ENCODE measurements at regions not wholly inside any gene's neighbourhood (a gene's known extent, or its start where the extent isn't known, plus 50 kb on each side); places are given as distances from the start of the nearest gene placed in this dataset.

GRCh38 chr2:198312596-198313483 is 508.4 kb downstream of the PLCL1 start:
- Mint-ChIP-seq H3K27me3 (ENCODE audit: low read depth) (peaks cover 53% of the 10 kb centered on the region), H3K36me3 (ENCODE audit: low read depth) (no peaks in the 10 kb centered on the region), H3K9me3 (ENCODE audit: low read depth) (no peaks in the 10 kb centered on the region), H3K27ac (ENCODE audit: unreplicated experiment) (no peak overlapping the region), H3K4me3 (ENCODE audit: unreplicated experiment) (no peak overlapping the region), H3K4me1 (ENCODE audit: low read depth) (no peaks in the 10 kb centered on the region)
- TF ChIP-seq, protein P1, sequence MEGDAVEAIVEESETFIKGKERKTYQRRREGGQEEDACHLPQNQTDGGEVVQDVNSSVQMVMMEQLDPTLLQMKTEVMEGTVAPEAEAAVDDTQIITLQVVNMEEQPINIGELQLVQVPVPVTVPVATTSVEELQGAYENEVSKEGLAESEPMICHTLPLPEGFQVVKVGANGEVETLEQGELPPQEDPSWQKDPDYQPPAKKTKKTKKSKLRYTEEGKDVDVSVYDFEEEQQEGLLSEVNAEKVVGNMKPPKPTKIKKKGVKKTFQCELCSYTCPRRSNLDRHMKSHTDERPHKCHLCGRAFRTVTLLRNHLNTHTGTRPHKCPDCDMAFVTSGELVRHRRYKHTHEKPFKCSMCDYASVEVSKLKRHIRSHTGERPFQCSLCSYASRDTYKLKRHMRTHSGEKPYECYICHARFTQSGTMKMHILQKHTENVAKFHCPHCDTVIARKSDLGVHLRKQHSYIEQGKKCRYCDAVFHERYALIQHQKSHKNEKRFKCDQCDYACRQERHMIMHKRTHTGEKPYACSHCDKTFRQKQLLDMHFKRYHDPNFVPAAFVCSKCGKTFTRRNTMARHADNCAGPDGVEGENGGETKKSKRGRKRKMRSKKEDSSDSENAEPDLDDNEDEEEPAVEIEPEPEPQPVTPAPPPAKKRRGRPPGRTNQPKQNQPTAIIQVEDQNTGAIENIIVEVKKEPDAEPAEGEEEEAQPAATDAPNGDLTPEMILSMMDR (IDR thresholded peaks at IDR 0.05), result no peak
- no peak for DNase-seq (ENCODE audit: low spot score)

- TF ChIP-seq, protein P1 (IDR thresholded peaks at IDR 0.05), result no peak
- peaks cover 53% of the 10 kb centered on the region for H3K27me3 Mint-ChIP-seq (ENCODE audit: low read depth)
- no peaks in the 10 kb centered on the region for H3K9me3 Mint-ChIP-seq (ENCODE audit: low read depth)
- DNase-seq (ENCODE audit: low spot score), result no peak
- no peak overlapping the region for H3K27ac Mint-ChIP-seq (ENCODE audit: unreplicated experiment)
- H3K4me3 Mint-ChIP-seq (ENCODE audit: unreplicated experiment), result no peak overlapping the region
- no peaks in the 10 kb centered on the region for H3K36me3 Mint-ChIP-seq (ENCODE audit: low read depth)
- H3K4me1 Mint-ChIP-seq (ENCODE audit: low read depth), result no peaks in the 10 kb centered on the region
Observed at GRCh38 chr2:198311020-198311419, 506.6 kb downstream of the PLCL1 start.

- no peak overlapping the region for H3K4me3 Mint-ChIP-seq (ENCODE audit: unreplicated experiment)
- no peak overlapping the region for H3K27ac Mint-ChIP-seq (ENCODE audit: unreplicated experiment)
- TF ChIP-seq, protein P1 (IDR thresholded peaks at IDR 0.05), result peak; percentile 95
- no peak for DNase-seq (ENCODE audit: low spot score)
- no peaks in the 10 kb centered on the region for H3K4me1 Mint-ChIP-seq (ENCODE audit: low read depth)
- peaks cover 49% of the 10 kb centered on the region for H3K27me3 Mint-ChIP-seq (ENCODE audit: low read depth)
- H3K36me3 Mint-ChIP-seq (ENCODE audit: low read depth), result no peaks in the 10 kb centered on the region
- no peaks in the 10 kb centered on the region for H3K9me3 Mint-ChIP-seq (ENCODE audit: low read depth)
Observed at GRCh38 chr2:198309673-198310280, 505.4 kb downstream of the PLCL1 start.

DNA sequence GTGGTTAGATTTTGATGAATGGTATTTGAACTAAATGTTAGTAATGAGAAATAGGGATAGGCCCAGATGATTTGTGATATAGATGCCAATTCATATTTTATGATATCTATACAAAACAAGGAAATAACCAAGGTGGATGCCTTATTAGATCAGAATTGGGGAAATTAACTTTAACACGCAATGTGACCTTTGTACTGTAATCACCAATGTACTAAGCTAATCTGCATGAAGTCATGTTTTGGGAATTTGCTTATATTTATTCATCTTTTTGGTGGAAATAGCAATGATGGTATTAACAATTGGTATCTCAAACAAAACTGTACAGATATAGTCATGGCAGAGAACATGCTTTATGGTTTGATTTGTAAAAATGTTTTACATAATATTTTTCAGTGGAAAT is 504.7 kb downstream of the PLCL1 start:
- H3K9me3 Mint-ChIP-seq (ENCODE audit: low read depth), result no peaks in the 10 kb centered on the region
- H3K27me3 Mint-ChIP-seq (ENCODE audit: low read depth), result peaks cover 49% of the 10 kb centered on the region
- DNase-seq (ENCODE audit: low spot score), result no peak
- TF ChIP-seq, protein P1 (IDR thresholded peaks at IDR 0.05), result no peak
- H3K36me3 Mint-ChIP-seq (ENCODE audit: low read depth), result no peaks in the 10 kb centered on the region
- H3K27ac Mint-ChIP-seq (ENCODE audit: unreplicated experiment), result no peak overlapping the region
- no peaks in the 10 kb centered on the region for H3K4me1 Mint-ChIP-seq (ENCODE audit: low read depth)
- H3K4me3 Mint-ChIP-seq (ENCODE audit: unreplicated experiment), result no peak overlapping the region

DNA sequence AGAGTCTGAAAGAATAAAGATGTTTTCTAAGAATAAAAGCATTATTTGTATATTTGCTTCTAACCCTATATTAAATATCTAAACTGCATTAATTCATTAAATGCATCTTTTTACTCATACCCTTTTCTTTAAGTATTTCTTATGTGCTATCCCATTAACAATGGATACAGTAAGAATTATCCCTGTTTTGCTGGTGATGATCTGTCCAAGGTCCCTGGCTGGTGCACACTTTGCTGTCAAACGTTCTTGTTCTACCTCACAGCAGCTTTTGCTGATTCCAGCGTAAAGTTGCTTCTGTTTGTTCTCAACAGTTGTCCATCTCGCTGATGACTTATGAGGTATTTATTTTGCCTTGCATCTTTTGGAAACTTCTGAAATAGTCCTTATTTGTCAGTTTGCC is 504.0 kb downstream of the PLCL1 start:
- H3K36me3 Mint-ChIP-seq (ENCODE audit: low read depth), result no peaks in the 10 kb centered on the region
- H3K27me3 Mint-ChIP-seq (ENCODE audit: low read depth), result peaks cover 42% of the 10 kb centered on the region
- no peak for DNase-seq (ENCODE audit: low spot score)
- H3K27ac Mint-ChIP-seq (ENCODE audit: unreplicated experiment), result no peak overlapping the region
- H3K4me3 Mint-ChIP-seq (ENCODE audit: unreplicated experiment), result no peak overlapping the region
- H3K9me3 Mint-ChIP-seq (ENCODE audit: low read depth), result no peaks in the 10 kb centered on the region
- TF ChIP-seq, protein P1 (IDR thresholded peaks at IDR 0.05), result no peak
- no peaks in the 10 kb centered on the region for H3K4me1 Mint-ChIP-seq (ENCODE audit: low read depth)

All from chondrocyte (in vitro differentiated cells).